ENCODE measurements at regions not wholly inside any gene's neighbourhood (a gene's known extent, or its start where the extent isn't known, plus 50 kb on each side); places are given as distances from the start of the nearest gene placed in this dataset.
"Not testable (repeated sequence)": the region's sequence is repeated elsewhere in the genome, so short reads cannot be mapped to it uniquely, and the experiment has no call there.

GRCh38 chr5:167052791-167053190 is 1238.7 kb upstream of the WWC1 start:
- DNase-seq: no peak

GRCh38 chr5:167057665-167058064 is 1233.8 kb upstream of the WWC1 start:
- DNase-seq: no peak

GRCh38 chr5:167061695-167062094 is 1229.8 kb upstream of the WWC1 start:
- DNase-seq: no peak

- DNase-seq: no peak
Observed at GRCh38 chr5:167063116-167063515, 1228.3 kb upstream of the WWC1 start.

- no peak for DNase-seq
Observed at GRCh38 chr5:167063788-167064187, 1227.7 kb upstream of the WWC1 start.

- DNase-seq: no peak
Observed at GRCh38 chr5:167064198-167064776, 1227.2 kb upstream of the WWC1 start.

- no peak for DNase-seq
Observed at GRCh38 chr5:167065794-167066193, 1225.7 kb upstream of the WWC1 start.

GRCh38 chr5:167071981-167072610 is 1219.3 kb upstream of the WWC1 start:
- DNase-seq: no peak

GRCh38 chr5:167081561-167081960 is 1209.9 kb upstream of the WWC1 start:
- DNase-seq: no peak

GRCh38 chr5:167096816-167097215 is 1194.6 kb upstream of the WWC1 start:
- DNase-seq: no peak

- DNase-seq: no peak
Observed at GRCh38 chr5:167104351-167104750, 1187.1 kb upstream of the WWC1 start.

- DNase-seq: no peak
Observed at GRCh38 chr5:167105941-167106340, 1185.5 kb upstream of the WWC1 start.

- DNase-seq: no peak
Observed at GRCh38 chr5:167107684-167108083, 1183.8 kb upstream of the WWC1 start.

- DNase-seq: not testable (repeated sequence)
Observed at GRCh38 chr5:167108266-167108665, 1183.2 kb upstream of the WWC1 start.

GRCh38 chr5:167112556-167112955 is 1178.9 kb upstream of the WWC1 start:
- DNase-seq: no peak

- DNase-seq: no peak
Observed at GRCh38 chr5:167122267-167122666, 1169.2 kb upstream of the WWC1 start.

- no peak for DNase-seq
Observed at GRCh38 chr5:167123126-167123525, 1168.3 kb upstream of the WWC1 start.

GRCh38 chr5:167128581-167128980 is 1162.9 kb upstream of the WWC1 start:
- no peak for DNase-seq

GRCh38 chr5:167140548-167141291 is 1150.7 kb upstream of the WWC1 start:
- DNase-seq: no peak

- DNase-seq: no peak
Observed at GRCh38 chr5:167143716-167144115, 1147.7 kb upstream of the WWC1 start.

GRCh38 chr5:167145841-167146240 is 1145.6 kb upstream of the WWC1 start:
- no peak for DNase-seq

GRCh38 chr5:167147879-167148278 is 1143.6 kb upstream of the WWC1 start:
- DNase-seq: no peak

- no peak for DNase-seq
Observed at GRCh38 chr5:167150661-167151060, 1140.8 kb upstream of the WWC1 start.

- DNase-seq: no peak
Observed at GRCh38 chr5:167152561-167152960, 1138.9 kb upstream of the WWC1 start.

All from 8988T (cell line).